Rectal smooth muscle tissue (tissue), 1 donor: ENCODE measurements at regions not wholly inside any gene's neighbourhood (a gene's known extent, or its start where the extent isn't known, plus 50 kb on each side); places are given as distances from the start of the nearest gene placed in this dataset.

ENCODE experiments used
- H3K27ac ChIP-seq: one replicate; pipeline ENCODE4 v1.7.0; 2013; ENCODE audit warnings: low read depth, low read length, inconsistent platforms
- H3K27me3 ChIP-seq: one replicate; pipeline ENCODE4 v1.7.0; 2013; ENCODE audit warnings: low read length; ENCODE audit not compliant: control insufficient read depth, insufficient read depth
- H3K36me3 ChIP-seq: one replicate; pipeline ENCODE4 v1.7.0; 2013; ENCODE audit warnings: low read length; ENCODE audit not compliant: control insufficient read depth, insufficient read depth
- H3K4me1 ChIP-seq: one replicate; pipeline ENCODE4 v1.7.0; 2013; ENCODE audit warnings: low read length; ENCODE audit not compliant: control insufficient read depth, insufficient read depth
- H3K4me3 ChIP-seq: one replicate; pipeline ENCODE4 v1.7.0; 2013; ENCODE audit warnings: low read length
- H3K9ac ChIP-seq: one replicate; pipeline ENCODE4 v1.7.0; 2013; ENCODE audit warnings: low read length

GRCh38 chr18:76771192-76771799 lies 51.1 kb upstream of the ZNF236 start:
- Histone ChIP-seq H3K27me3 (no peaks in the 10 kb centered on the region), H3K4me3 (no peak overlapping the region), H3K27ac (no peak overlapping the region)

GRCh38 chr18:76767954-76768353 lies 54.4 kb upstream of the ZNF236 start:
- no peak overlapping the region for H3K9ac ChIP-seq
- no peak overlapping the region for H3K27ac ChIP-seq
- no peaks in the 10 kb centered on the region for H3K4me1 ChIP-seq
- no peaks in the 10 kb centered on the region for H3K36me3 ChIP-seq
- no peaks in the 10 kb centered on the region for H3K27me3 ChIP-seq
- H3K4me3 ChIP-seq, result no peak overlapping the region

More at GRCh38 chr18:76771192-76771799, 51.1 kb upstream of the ZNF236 start:
- no peaks in the 10 kb centered on the region for H3K36me3 ChIP-seq
- H3K4me1 ChIP-seq, result no peaks in the 10 kb centered on the region
- no peak overlapping the region for H3K9ac ChIP-seq

GRCh38 chr18:76766429-76766828 lies 55.9 kb upstream of the ZNF236 start:
- H3K27ac ChIP-seq, result no peak overlapping the region
- no peaks in the 10 kb centered on the region for H3K27me3 ChIP-seq
- H3K9ac ChIP-seq, result no peak overlapping the region
- no peak overlapping the region for H3K4me3 ChIP-seq
- H3K36me3 ChIP-seq, result no peaks in the 10 kb centered on the region
- H3K4me1 ChIP-seq, result no peaks in the 10 kb centered on the region

GRCh38 chr18:76765649-76766048 lies 56.7 kb upstream of the ZNF236 start:
- Histone ChIP-seq H3K4me3 (no peak overlapping the region), H3K9ac (no peak overlapping the region), H3K27ac (no peak overlapping the region), H3K27me3 (no peaks in the 10 kb centered on the region), H3K36me3 (no peaks in the 10 kb centered on the region), H3K4me1 (no peaks in the 10 kb centered on the region)

DNA sequence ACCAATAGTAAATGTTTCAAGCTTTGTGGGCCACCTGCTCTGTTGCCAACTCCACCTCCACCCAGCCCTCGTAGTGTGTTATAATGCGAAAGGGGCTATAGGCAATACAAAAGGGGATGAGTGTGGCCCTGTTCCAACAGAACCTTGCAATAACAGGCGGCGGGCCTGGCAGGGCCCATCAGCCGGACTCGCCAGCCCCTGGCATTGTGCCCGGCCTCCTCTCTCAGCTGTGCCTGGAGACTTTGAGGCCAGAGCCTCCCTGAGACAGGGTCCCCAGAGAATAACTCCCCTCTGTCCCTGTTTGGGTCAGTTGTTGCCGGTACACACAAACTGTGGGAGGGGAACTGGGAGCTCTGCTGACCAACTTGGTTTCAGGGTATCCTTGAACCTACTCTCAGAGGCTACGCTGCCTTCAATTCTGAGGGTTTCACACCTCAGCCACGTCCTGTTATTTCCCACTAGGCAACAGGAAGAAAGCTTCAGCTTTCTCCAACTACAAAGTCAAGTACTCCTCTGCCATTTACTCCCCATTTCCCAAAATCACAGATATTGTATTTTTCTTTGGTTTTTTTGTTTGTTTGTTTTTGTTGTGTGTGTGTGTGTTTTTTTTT lies 58.0 kb upstream of the ZNF236 start:
- Histone ChIP-seq H3K4me1 (no peaks in the 10 kb centered on the region), H3K9ac (no peak overlapping the region), H3K27me3 (no peaks in the 10 kb centered on the region), H3K36me3 (no peaks in the 10 kb centered on the region), H3K4me3 (no peak overlapping the region), H3K27ac (no peak overlapping the region)

DNA sequence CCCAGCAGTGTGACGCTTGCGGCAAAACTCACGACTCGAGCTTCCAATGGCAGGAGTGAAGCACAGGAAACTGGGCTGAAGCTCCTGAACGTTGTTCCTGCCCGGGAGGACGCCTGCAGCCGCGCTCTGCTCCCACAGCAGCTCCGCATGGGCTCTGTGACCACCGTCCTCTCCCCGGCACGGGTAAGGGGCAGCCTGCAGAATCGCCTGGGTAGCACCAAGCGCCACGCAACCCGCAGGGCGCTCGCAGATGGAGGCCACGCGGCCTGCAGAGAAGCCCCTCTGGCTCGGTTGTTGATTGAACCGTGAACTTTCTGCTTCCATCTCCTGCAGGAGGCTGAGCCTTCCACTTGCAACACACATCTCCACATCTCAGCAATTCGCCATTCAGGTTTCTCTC lies 63.3 kb upstream of the ZNF236 start:
- peaks cover 15% of the 10 kb centered on the region for H3K4me1 ChIP-seq
- no peak overlapping the region for H3K27ac ChIP-seq
- no peak overlapping the region for H3K9ac ChIP-seq
- H3K27me3 ChIP-seq, result no peaks in the 10 kb centered on the region
- H3K4me3 ChIP-seq, result no peak overlapping the region
- H3K36me3 ChIP-seq, result no peaks in the 10 kb centered on the region

- no peaks in the 10 kb centered on the region for H3K36me3 ChIP-seq
- H3K4me1 ChIP-seq, result peaks cover 15% of the 10 kb centered on the region
- no peak overlapping the region for H3K4me3 ChIP-seq
- H3K27me3 ChIP-seq, result no peaks in the 10 kb centered on the region
- peak overlapping the region; percentile 64 for H3K27ac ChIP-seq
- no peak overlapping the region for H3K9ac ChIP-seq
These were observed 64.4 kb upstream of the ZNF236 start for GRCh38 chr18:76757925-76758324.

DNA sequence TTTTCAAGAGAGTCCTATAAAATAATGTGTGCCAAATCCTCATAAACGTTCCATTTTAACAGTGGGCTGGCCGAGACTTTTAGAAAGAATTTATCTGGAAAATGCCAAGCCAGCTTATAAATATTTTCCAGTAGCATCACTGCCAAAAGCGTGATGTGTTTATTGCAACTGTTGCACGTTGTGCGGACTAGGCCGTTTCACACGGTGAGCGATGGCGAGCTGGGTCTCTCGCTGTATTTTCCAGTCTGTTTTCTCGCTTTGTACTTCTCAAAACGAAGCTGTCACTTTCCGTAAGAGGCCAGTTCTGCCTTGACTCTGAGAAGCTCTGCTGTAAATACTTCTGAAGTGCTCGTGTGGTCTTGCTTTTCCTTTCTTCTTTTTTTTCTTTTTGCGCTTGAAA lies 65.0 kb upstream of the ZNF236 start:
- Histone ChIP-seq H3K27ac (peak overlapping the region; percentile 64), H3K9ac (no peak overlapping the region), H3K36me3 (no peaks in the 10 kb centered on the region), H3K4me1 (peaks cover 15% of the 10 kb centered on the region), H3K27me3 (no peaks in the 10 kb centered on the region), H3K4me3 (peak overlapping the region; percentile 12)

- H3K36me3 ChIP-seq, result no peaks in the 10 kb centered on the region
- peaks cover 15% of the 10 kb centered on the region for H3K4me1 ChIP-seq
- no peak overlapping the region for H3K9ac ChIP-seq
- H3K27ac ChIP-seq, result peak overlapping the region; percentile 64
- no peaks in the 10 kb centered on the region for H3K27me3 ChIP-seq
- H3K4me3 ChIP-seq, result no peak overlapping the region
These were observed 65.7 kb upstream of the ZNF236 start for GRCh38 chr18:76756531-76757253.

GRCh38 chr18:76754351-76754750 lies 68.0 kb upstream of the ZNF236 start:
- Histone ChIP-seq H3K9ac (no peak overlapping the region), H3K4me3 (no peak overlapping the region), H3K27me3 (no peaks in the 10 kb centered on the region), H3K27ac (no peak overlapping the region), H3K4me1 (peaks cover 15% of the 10 kb centered on the region), H3K36me3 (no peaks in the 10 kb centered on the region)

DNA sequence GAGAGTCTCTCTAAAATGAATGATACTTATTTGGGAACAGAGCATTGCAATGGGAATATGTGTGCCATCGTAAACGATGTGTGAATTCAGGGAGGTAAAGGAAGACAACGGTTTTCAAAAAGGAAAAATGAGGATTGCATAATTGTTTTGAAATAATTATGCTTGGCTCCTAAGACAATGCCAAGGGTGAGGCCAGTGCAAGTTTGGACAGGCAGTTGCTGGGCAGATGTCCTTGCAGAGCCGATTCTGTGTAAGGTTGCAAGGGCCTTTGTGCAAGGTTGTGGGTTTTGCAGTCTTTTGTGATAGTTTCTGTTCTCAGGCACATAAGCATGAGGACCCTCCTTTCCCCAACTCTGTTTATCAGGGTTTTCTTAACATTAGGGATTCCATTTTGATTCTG lies 70.0 kb upstream of the ZNF236 start:
- Histone ChIP-seq H3K9ac (no peak overlapping the region), H3K4me3 (no peak overlapping the region), H3K4me1 (peaks cover 5% of the 10 kb centered on the region), H3K36me3 (no peaks in the 10 kb centered on the region), H3K27me3 (no peaks in the 10 kb centered on the region), H3K27ac (no peak overlapping the region)

DNA sequence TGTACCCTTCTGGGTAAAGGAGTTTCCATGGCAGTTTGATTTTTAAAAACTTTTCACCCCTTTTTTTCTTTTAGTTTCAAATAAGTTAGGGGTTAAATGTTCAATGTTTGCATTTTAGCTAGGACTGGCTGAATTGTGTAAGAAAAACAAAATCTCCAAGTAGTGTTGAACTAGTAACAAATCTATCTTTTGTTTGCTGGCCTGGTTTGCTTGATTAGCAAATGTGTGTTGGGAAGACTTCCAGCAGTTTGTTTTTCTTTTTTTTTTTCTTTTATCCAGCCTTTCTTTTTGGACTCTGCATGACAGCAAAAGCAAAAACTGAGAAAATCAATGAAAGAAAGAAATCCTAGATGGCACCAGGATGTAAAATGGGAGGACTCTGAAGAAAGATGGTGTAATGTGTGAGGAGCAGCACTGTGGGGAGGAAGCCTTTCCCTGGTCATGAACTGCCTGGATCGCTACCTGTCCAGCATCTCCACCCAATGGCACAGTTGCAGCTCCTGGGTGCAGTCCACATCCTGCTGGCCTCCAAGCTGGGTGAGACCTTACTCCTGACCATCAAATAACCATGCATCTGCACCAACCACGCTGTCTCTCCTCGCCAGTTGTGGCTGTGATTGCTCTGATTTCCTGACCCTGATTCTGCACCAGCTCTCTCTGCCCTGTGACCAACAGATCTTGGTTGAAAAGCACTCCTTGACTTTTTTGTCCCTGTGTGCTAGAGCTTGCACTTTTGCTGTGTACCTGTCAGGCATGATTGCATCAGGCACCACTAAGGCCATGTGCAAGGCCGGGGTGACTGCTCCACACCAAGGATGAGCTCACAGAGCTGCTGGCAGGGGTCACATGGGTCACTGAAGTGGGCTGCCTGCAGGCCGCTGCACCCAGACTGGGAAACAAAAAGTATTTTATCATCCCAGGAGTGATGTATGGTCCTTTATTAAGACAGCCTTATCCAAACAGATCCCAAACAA lies 71.2 kb upstream of the ZNF236 start:
- no peaks in the 10 kb centered on the region for H3K27me3 ChIP-seq
- H3K4me1 ChIP-seq, result no peaks in the 10 kb centered on the region
- H3K9ac ChIP-seq, result no peak overlapping the region
- H3K27ac ChIP-seq, result no peak overlapping the region
- no peak overlapping the region for H3K4me3 ChIP-seq
- H3K36me3 ChIP-seq, result no peaks in the 10 kb centered on the region
